ENCODE measurements at regions not wholly inside any gene's neighbourhood (a gene's known extent, or its start where the extent isn't known, plus 50 kb on each side); places are given as distances from the start of the nearest gene placed in this dataset.

DNA sequence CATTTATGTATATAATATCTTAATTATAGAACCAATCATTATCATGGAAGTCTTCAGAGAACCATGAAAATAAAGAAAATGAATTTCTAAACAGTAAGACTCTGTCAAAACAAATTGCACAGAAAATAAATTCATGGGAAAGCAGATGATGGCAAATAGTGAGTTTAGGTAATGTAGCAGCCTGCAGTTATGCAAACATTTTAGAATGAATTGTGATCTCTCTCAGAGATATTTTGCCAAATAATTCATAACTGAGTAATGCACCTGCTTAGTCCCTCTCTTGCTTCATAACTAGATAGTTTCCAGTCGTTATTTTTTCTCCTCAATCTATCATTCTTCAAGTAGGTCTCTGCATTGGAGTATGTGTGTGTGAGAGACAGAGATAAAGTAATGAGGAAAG, 492.7 kb upstream of the THBS1 start:
- TF ChIP-seq, protein P1, sequence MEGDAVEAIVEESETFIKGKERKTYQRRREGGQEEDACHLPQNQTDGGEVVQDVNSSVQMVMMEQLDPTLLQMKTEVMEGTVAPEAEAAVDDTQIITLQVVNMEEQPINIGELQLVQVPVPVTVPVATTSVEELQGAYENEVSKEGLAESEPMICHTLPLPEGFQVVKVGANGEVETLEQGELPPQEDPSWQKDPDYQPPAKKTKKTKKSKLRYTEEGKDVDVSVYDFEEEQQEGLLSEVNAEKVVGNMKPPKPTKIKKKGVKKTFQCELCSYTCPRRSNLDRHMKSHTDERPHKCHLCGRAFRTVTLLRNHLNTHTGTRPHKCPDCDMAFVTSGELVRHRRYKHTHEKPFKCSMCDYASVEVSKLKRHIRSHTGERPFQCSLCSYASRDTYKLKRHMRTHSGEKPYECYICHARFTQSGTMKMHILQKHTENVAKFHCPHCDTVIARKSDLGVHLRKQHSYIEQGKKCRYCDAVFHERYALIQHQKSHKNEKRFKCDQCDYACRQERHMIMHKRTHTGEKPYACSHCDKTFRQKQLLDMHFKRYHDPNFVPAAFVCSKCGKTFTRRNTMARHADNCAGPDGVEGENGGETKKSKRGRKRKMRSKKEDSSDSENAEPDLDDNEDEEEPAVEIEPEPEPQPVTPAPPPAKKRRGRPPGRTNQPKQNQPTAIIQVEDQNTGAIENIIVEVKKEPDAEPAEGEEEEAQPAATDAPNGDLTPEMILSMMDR (IDR thresholded peaks at IDR 0.05; ENCODE audit: extremely low read depth in 1 of 2, insufficient read depth in 1 of 2, low read depth in 1 of 2, low read length in 2 of 2) = no peak
- no peak for TF ChIP-seq EZH2 (IDR thresholded peaks at IDR 0.05; ENCODE audit: borderline replicate concordance, low read depth, low read length, severe bottlenecking)

Measured in endothelial cell of umbilical vein (primary cell).